GM23338 (cell line): ENCODE measurements at regions not wholly inside any gene's neighbourhood (a gene's known extent, or its start where the extent isn't known, plus 50 kb on each side); places are given as distances from the start of the nearest gene placed in this dataset.

Source experiments
- CREB1 ChIP-seq: fragments of 250-450 bp; sonication (Bioruptor Pico); IDR thresholded peaks from 2 replicates; pipeline ENCODE4 v1.5.0; 2020; ENCODE audit warnings: low read depth, mild to moderate bottlenecking, moderate library complexity
- CTCF ChIP-seq, 2 experiments: fragments of 200-600 bp in 1 of 2; sonication (generic) in 1 of 2; conservative IDR thresholded peaks; 2 replicates each; pipeline versions ENCODE4 v1.5.1 to v1.6.1; 2016 to 2017; ENCODE audit warnings: antibody characterized with exemption in 2 of 2, low read depth in 2 of 2, mild to moderate bottlenecking in 2 of 2, moderate library complexity in 1 of 2
- ETS1 ChIP-seq: IDR thresholded peaks from 2 replicates; pipeline ENCODE4 v1.6.1; 2016; ENCODE audit warnings: antibody characterized with exemption
- EZH2 ChIP-seq: fragments of 200-600 bp; sonication (generic); IDR thresholded peaks from one replicate; pipeline ENCODE4 v1.8.0; 2017; ENCODE audit warnings: antibody characterized with exemption, mild to moderate bottlenecking, low read depth; ENCODE audit not compliant: unreplicated experiment
- EZH2phosphoT487 ChIP-seq: fragments of 200-600 bp; sonication (generic); IDR thresholded peaks from one replicate; pipeline ENCODE4 v1.8.1; 2018; ENCODE audit warnings: antibody characterized with exemption; ENCODE audit not compliant: unreplicated experiment
- JUNB ChIP-seq: IDR thresholded peaks from one replicate; pipeline ENCODE4 v1.6.1; 2016; ENCODE audit warnings: antibody characterized with exemption; ENCODE audit not compliant: unreplicated experiment
- POLR2AphosphoS5 ChIP-seq: IDR thresholded peaks from 2 replicates; pipeline ENCODE4 v1.6.1; 2016; ENCODE audit warnings: antibody characterized with exemption, low read depth
- REST ChIP-seq: IDR thresholded peaks from one replicate; pipeline ENCODE4 v1.6.1; 2018; ENCODE audit warnings: antibody characterized with exemption; ENCODE audit not compliant: unreplicated experiment
- ZNF331 ChIP-seq: fragments of 250-450 bp; sonication (Bioruptor Pico); IDR thresholded peaks from 2 replicates; pipeline ENCODE4 v1.5.0; 2020; ENCODE audit warnings: low read depth, mild to moderate bottlenecking, moderate library complexity

- no peak for TF ChIP-seq POLR2AphosphoS5
- TF ChIP-seq CTCF (conservative IDR thresholded peaks at IDR 0.05; ENCODE audit: low read depth in 2 of 2): no peak
- TF ChIP-seq REST: no peak
- TF ChIP-seq ZNF331 (CRISPR knock-in tag): no peak
- TF ChIP-seq CREB1 (CRISPR knock-in tag): no peak
- no peak for TF ChIP-seq EZH2
- no peak for TF ChIP-seq ETS1
- TF ChIP-seq EZH2phosphoT487: no peak
- no peak for TF ChIP-seq JUNB
Observed at GRCh38 chr11:34784318-34784841, 131.8 kb downstream of the APIP start.
